ENCODE measurements at regions not wholly inside any gene's neighbourhood (a gene's known extent, or its start where the extent isn't known, plus 50 kb on each side); places are given as distances from the start of the nearest gene placed in this dataset.
"Not testable (repeated sequence)": the region's sequence is repeated elsewhere in the genome, so short reads cannot be mapped to it uniquely, and the experiment has no call there.

DNA sequence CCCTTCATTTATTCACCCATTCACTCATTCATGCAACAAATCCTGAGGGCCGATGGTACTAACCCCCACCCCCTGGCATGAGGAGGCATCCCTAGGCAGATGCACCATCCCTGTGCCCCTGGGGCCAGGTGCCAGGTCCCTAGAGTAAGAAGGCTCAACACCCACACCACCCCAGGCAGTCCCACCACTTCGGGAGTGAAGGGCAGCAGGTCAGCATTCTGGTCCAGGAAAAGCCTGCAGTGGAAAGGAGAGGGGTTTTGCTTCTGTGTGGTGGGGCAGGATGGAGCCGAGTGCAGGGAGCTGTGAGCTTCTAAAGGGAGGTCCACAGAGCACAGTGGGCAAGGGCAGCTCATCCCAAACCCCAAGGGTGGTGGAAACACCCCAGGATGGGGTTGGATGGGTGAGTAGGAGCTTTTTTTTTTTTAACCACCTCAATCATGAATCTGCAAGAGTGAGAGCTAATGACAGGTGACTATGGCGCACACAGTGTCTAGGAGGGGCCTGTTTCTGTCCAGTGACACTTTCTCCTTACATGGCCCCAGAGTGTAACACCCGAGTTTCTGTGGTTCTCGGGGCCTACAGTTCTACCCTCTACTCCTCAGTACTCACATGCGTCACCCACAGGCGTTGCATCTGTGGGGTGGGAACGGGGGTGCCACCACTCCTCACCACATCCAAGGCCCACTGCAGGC lies 414.3 kb downstream of the TMEM121 start:
- H3K36me3 Mint-ChIP-seq (ENCODE audit: low read depth): peaks cover 4% of the 10 kb centered on the region
- no peaks in the 10 kb centered on the region for H3K27me3 Mint-ChIP-seq (ENCODE audit: low read depth)
- H3K9me3 Mint-ChIP-seq (ENCODE audit: low read depth): peaks cover 70% of the 10 kb centered on the region
- no peak overlapping the region for H3K4me3 Mint-ChIP-seq (ENCODE audit: unreplicated experiment)
- DNase-seq (ENCODE audit: low spot score): no peak
- H3K27ac Mint-ChIP-seq (ENCODE audit: unreplicated experiment): no peak overlapping the region
- H3K4me1 Mint-ChIP-seq (ENCODE audit: low read depth): no peaks in the 10 kb centered on the region
- TF ChIP-seq, protein P1, sequence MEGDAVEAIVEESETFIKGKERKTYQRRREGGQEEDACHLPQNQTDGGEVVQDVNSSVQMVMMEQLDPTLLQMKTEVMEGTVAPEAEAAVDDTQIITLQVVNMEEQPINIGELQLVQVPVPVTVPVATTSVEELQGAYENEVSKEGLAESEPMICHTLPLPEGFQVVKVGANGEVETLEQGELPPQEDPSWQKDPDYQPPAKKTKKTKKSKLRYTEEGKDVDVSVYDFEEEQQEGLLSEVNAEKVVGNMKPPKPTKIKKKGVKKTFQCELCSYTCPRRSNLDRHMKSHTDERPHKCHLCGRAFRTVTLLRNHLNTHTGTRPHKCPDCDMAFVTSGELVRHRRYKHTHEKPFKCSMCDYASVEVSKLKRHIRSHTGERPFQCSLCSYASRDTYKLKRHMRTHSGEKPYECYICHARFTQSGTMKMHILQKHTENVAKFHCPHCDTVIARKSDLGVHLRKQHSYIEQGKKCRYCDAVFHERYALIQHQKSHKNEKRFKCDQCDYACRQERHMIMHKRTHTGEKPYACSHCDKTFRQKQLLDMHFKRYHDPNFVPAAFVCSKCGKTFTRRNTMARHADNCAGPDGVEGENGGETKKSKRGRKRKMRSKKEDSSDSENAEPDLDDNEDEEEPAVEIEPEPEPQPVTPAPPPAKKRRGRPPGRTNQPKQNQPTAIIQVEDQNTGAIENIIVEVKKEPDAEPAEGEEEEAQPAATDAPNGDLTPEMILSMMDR (IDR thresholded peaks at IDR 0.05): no peak

DNA sequence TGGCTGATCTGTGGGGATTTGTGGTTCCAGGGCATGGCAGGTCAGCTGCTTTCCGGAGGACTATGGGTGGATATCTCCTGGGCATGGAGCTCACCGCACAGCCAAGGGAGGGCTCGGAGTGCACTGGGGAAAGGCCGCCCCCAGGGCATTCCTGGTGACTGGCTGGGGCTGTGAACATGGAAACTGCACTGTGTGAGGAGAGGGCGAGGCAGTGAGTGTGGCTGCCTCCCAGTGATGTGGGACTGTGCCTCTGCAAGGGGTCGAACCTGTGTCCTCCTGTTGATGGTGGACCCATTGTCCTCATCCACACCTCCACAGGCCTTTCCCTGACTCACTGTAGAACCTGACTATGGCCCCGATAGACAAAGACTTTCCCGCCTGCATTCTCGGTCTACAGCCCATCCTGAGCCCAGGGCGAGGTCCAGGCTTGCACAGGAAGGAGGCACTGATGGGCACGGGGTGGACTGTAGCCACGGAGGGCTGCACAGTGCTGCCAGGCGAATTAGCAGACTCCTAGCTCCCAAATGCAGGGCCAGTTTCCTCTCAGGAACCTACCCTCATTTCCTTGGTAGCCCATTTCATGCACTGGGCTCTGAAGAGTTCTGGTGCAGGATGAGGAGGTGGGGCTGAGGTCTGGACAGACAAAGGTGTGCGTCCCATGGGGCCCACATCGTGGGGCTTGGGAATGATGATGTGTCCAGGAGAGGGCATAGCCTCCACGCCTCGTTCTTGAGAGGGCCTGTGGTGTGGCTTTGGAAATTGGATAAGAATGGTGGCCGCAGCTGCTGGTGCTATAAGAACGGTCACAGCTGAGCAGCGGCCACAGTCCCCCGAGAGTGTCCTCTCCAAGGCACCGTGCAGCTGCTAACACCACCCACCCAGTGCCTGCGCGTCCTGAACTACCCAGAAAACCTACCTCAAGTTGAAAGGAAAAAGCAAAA lies 415.1 kb downstream of the TMEM121 start:
- Mint-ChIP-seq H3K4me3 (ENCODE audit: unreplicated experiment) (no peak overlapping the region), H3K27ac (ENCODE audit: unreplicated experiment) (no peak overlapping the region), H3K36me3 (ENCODE audit: low read depth) (peaks cover 4% of the 10 kb centered on the region), H3K4me1 (ENCODE audit: low read depth) (no peaks in the 10 kb centered on the region), H3K27me3 (ENCODE audit: low read depth) (no peaks in the 10 kb centered on the region), H3K9me3 (ENCODE audit: low read depth) (peaks cover 70% of the 10 kb centered on the region)
- DNase-seq (ENCODE audit: low spot score): no peak
- TF ChIP-seq, protein P1 (IDR thresholded peaks at IDR 0.05): no peak

DNA sequence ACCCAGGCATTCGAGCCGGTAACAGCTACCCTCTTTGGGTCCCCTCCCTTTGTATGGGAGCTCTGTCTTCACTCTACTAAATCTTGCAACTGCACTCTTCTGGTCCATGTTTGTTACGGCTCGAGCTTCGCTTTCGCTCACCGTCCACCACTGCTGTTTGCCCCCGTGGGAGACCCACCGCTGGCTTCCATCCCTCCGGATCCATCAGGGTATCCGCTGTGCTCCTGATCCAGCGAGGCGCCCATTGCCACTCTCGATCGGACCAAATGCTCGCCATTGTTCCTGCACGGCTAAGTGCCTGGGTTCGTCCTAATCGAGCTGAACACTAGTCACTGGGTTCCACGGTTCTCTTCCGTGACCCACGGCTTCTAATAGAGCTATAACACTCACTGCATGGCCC lies 416.3 kb downstream of the TMEM121 start:
- not testable (repeated sequence) for H3K4me1 Mint-ChIP-seq (ENCODE audit: low read depth); DNase-seq (ENCODE audit: low spot score); H3K36me3 Mint-ChIP-seq (ENCODE audit: low read depth); H3K27me3 Mint-ChIP-seq (ENCODE audit: low read depth); H3K4me3 Mint-ChIP-seq (ENCODE audit: unreplicated experiment); H3K27ac Mint-ChIP-seq (ENCODE audit: unreplicated experiment)
- peaks cover 66% of the 10 kb centered on the region for H3K9me3 Mint-ChIP-seq (ENCODE audit: low read depth)

DNA sequence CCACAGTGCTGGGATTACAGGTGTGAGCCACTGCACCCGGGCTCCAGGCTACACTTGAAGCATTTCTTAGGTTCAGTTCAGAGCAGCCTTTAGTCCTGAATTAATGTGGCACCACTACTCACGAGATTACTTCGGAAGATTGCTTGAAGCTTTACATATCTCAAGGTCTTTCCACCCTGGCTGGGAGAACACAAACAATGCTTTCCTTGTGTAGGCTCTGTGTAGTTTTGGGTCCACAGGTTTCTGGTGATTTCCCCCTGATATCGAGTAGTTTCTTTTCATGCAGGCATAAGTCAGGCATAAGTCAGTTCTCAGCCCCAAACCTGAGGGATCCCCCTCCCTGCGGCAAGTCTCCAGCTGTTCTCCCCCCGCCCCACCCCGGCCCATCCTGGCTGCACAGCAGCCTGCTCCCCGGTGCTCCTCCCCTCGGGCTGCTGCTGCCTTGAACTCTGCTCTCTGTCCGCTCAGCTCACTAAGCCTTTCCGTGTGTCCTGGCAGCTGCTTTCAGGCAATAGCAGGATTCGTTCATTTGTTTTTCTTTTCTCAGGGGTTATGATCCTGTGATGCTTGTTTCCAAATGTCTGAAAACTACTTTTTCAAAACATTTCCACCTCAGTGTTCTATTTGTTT lies 417.7 kb downstream of the TMEM121 start:
- TF ChIP-seq, protein P1 (IDR thresholded peaks at IDR 0.05): no peak
- Mint-ChIP-seq H3K9me3 (ENCODE audit: low read depth) (peaks cover 67% of the 10 kb centered on the region), H3K27me3 (ENCODE audit: low read depth) (no peaks in the 10 kb centered on the region), H3K4me1 (ENCODE audit: low read depth) (no peaks in the 10 kb centered on the region), H3K36me3 (ENCODE audit: low read depth) (no peaks in the 10 kb centered on the region), H3K27ac (ENCODE audit: unreplicated experiment) (no peak overlapping the region), H3K4me3 (ENCODE audit: unreplicated experiment) (no peak overlapping the region)
- no peak for DNase-seq (ENCODE audit: low spot score)

DNA sequence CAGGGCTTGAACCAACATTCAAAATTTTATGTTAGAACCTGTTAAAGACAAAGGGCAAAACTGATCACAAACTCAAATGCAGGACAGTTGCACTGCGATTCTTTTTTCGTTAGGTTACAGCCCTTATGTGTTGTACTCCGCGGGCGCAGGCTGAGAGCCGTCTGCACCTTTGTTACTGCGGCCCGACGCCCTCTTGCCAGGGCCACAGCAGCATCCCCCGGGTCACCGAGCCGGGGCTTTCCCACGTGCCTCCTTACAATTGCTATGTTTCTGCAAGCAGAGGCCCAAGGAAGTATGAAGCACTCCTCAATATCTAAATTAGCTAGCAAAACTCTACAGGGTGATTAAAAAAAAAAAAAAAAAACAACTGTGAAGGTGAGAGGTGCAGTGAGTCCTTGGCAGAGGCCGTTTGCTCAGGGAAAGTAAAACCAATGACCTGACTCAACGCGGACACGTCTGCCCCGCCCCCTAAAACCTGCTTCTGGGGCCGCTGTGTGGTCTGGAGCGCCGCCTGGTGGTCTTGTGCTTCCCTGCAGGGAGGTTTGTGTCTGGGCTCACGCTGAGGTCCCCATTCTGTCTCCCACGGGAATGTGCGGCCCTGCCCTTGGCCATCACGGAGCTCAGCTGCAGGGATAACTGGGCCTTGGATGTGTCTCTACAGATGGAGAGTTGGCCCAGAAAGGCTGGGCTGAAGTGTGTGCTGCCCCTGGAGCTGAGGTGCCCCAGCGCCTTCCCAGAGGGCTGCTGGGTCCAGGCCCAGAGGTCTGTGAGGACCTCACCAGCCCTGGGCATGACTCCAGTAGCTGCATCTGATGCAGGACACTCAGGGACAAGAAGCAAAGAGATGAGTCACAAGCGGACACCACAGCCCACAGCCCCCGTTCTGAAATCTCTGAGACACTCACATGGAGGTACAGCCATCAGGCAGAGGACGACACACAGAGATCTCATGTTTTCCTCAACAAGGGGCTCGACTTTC lies 418.5 kb downstream of the TMEM121 start:
- DNase-seq (ENCODE audit: low spot score): no peak
- H3K27me3 Mint-ChIP-seq (ENCODE audit: low read depth): no peaks in the 10 kb centered on the region
- H3K4me1 Mint-ChIP-seq (ENCODE audit: low read depth): no peaks in the 10 kb centered on the region
- H3K27ac Mint-ChIP-seq (ENCODE audit: unreplicated experiment): no peak overlapping the region
- H3K9me3 Mint-ChIP-seq (ENCODE audit: low read depth): peaks cover 65% of the 10 kb centered on the region
- H3K4me3 Mint-ChIP-seq (ENCODE audit: unreplicated experiment): no peak overlapping the region
- TF ChIP-seq, protein P1 (IDR thresholded peaks at IDR 0.05): no peak
- H3K36me3 Mint-ChIP-seq (ENCODE audit: low read depth): no peaks in the 10 kb centered on the region

Data from chondrocyte (in vitro differentiated cells).